Stimulated activated CD4-positive, alpha-beta T cell treated with anti-CD3 and anti-CD28 coated beads, Interleukin-15, amount 100 ng/mL, for 24 hours (primary cell): ENCODE measurements at regions not wholly inside any gene's neighbourhood (a gene's known extent, or its start where the extent isn't known, plus 50 kb on each side); places are given as distances from the start of the nearest gene placed in this dataset.

Source experiments
- DNase-seq: peaks from one replicate; pipeline ENCODE4 v3.0.0-alpha.2; 2020

DNA sequence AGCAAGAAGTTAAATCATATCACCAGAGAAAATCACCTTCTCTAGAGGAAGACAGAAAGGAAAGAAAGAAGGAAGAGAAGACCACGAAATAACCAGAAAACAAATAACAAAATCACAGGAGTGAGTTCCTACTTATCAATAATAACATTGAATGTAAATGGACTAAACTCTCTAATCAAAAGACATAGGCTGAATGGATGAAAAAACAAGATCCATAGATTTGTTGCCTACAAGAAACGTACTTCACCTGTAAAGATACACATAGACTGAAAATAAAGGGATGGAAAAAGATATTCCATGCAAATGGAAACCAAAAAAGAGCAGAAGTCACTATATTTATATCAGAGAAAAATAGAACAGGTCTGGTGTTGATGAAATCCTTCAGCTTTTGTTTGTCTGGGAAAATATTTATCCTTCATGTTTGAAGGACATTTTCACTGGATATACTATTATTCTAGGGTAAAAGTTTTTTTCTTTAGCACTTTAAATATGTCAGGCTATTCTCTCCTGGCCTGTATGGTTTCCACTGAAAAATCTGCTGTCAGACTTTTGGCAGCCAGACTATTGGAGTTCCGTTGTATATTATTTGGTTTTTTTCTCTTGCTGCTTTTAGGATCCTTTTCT, 202.5 kb upstream of the DUSP10 start:
- DNase-seq, result no peak

- DNase-seq, result no peak
Measured at GRCh38 chr1:221940631-221941030, 198.7 kb upstream of the DUSP10 start.

- no peak for DNase-seq
Measured at GRCh38 chr1:221939607-221940006, 197.7 kb upstream of the DUSP10 start.

GRCh38 chr1:221937155-221937953, 195.5 kb upstream of the DUSP10 start:
- no peak for DNase-seq

DNA sequence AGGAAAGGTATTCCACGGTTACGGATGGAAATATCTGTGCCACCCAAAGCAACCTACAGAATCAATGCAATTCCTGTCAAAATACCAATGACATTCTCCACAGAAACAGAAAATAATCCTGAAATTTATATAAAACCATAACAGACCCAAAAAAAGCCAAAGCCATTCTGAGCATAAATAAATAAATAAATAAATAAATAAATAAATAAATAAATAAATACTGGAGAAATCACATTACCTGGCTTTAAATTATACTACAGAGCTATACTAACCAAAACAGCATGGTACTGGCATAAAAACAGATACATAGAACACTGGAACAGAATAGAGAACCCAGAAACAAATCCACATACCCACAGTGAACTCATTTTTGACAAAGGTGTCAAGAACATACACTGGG, 191.9 kb upstream of the DUSP10 start:
- no peak for DNase-seq

GRCh38 chr1:221926441-221926840, 184.6 kb upstream of the DUSP10 start:
- no peak for DNase-seq

DNA sequence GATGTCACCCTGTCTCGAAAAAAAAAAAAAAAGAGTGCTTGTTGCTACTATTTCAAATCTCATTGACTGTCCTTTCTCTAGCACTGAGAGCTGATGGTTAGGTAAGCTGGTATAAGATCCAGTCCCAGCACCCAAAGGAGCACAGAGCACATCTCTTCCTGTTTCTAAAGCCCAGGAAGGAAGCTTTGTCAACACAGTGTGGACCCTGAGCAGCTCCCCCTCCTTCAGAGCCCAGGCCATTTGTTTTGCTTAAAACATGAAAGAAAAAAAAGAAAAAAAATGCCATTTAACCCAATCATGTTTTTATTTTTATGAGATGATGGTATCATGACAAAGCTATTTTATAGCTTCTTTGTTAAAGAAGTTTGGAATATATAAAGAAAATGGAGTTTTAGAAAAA, 184.1 kb upstream of the DUSP10 start:
- DNase-seq, result no peak

- no peak for DNase-seq
Measured at GRCh38 chr1:221923929-221924598, 182.2 kb upstream of the DUSP10 start.

DNA sequence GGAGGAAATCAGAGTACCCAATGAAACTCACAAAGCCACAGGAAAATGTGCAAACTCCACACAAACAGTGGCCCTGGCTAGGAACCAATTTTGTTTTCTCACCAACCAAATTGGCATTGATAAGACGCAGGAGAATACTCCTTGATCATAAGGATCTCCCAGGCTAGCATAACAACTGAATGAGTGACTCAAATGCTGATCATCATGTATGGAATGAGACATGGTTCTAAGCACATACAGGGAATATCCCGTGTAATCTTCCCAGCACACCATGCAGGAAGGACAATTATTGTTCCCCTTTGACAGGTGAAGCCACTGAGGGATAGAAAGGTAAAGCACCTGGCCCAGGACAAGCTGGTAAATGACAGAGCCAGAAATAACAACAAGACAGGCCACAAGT, 180.0 kb upstream of the DUSP10 start:
- DNase-seq, result no peak

- DNase-seq, result no peak
Measured at GRCh38 chr1:221919743-221920142, 177.9 kb upstream of the DUSP10 start.

- DNase-seq, result no peak
Measured at GRCh38 chr1:221919341-221919740, 177.5 kb upstream of the DUSP10 start.

GRCh38 chr1:221916176-221916575, 174.3 kb upstream of the DUSP10 start:
- DNase-seq, result no peak

GRCh38 chr1:221915764-221916163, 173.9 kb upstream of the DUSP10 start:
- DNase-seq, result no peak

DNA sequence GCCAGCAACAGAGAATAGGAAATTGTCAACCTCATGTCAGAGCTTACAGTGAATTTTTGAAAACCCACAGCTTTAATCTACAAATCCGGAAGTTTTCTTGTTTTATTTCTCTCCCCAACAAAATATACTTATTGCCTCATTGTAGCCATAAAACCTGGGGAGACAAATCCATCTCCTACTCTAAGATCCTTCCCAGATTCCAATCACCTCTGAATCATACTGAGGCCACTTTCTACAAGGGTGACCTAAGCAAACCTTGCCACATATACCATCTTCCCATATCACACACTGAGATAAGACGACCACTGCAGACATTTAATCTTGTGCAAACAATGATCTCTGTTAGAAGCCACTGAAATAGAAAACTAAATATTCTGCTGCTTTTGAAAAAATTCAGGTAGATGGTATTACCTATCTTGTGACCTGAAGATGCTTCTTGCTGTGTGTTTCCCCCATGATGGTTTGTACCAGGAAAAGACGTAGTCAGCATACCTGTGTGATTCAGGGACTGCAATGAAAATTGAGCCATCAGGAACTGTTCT, 171.5 kb upstream of the DUSP10 start:
- DNase-seq, result no peak

- peak; percentile 34 for DNase-seq
Measured at GRCh38 chr1:221912230-221912629, 170.3 kb upstream of the DUSP10 start.

- DNase-seq, result no peak
Measured at GRCh38 chr1:221911714-221912113, 169.8 kb upstream of the DUSP10 start.

- no peak for DNase-seq
Measured at GRCh38 chr1:221910222-221910621, 168.3 kb upstream of the DUSP10 start.

- DNase-seq, result no peak
Measured at GRCh38 chr1:221908573-221908972, 166.7 kb upstream of the DUSP10 start.

- no peak for DNase-seq
Measured at GRCh38 chr1:221907166-221907932, 165.5 kb upstream of the DUSP10 start.

DNA sequence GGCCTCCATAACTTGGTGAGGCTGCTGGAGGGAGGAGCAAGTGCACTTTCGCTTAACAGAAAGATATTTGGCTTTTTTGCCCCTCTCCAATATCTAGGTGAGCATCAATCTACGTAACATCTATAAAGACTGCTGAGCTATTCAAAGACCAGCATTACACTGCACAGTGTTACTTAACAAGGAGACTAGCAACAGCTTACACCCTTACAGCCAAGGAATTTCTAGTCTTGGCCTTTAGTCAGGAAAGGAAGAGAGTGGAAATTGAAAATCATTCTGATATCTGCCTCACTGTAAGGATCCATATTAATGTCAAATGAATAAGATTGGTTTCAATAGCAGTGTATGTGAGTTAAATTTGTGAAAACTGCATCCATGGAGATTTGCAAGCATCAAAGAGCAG, 163.9 kb upstream of the DUSP10 start:
- no peak for DNase-seq

- no peak for DNase-seq
Measured at GRCh38 chr1:221904319-221904718, 162.4 kb upstream of the DUSP10 start.

DNA sequence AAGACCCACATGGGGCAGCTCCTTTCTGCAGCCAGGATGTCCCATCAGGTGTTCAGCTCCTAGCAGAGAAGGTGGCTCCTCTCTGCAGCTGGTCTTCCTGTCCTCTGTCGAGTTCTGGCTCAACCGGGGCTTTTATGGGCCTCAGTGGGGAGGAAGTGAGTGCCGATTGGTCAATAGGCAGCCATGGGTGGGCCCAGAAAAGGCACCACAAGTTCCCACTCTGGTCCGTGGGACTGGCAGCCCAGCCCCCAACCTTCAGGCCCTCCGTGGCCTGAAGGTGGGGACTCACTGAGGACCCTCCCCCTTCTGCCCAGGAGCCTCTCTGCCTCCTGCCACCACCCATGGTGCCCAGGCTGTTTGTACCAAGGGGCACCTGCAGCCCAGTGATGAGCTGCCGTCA, 161.7 kb upstream of the DUSP10 start:
- DNase-seq, result no peak

- DNase-seq, result no peak
Measured at GRCh38 chr1:221902961-221903360, 161.1 kb upstream of the DUSP10 start.
